HUES64 (cell line): ENCODE measurements at regions not wholly inside any gene's neighbourhood (a gene's known extent, or its start where the extent isn't known, plus 50 kb on each side); places are given as distances from the start of the nearest gene placed in this dataset.
"Not testable (repeated sequence)": the region's sequence is repeated elsewhere in the genome, so short reads cannot be mapped to it uniquely, and the experiment has no call there.

Experiments used
- H3K27ac ChIP-seq: 2 replicates; pipeline ENCODE4 v1.7.0; 2013; ENCODE audit warnings: low read depth, low read length, inconsistent platforms
- H3K27me3 ChIP-seq: 2 replicates; pipeline ENCODE4 v1.6.1; 2013; ENCODE audit warnings: mild to moderate bottlenecking, low read length; ENCODE audit not compliant: insufficient read depth
- H3K36me3 ChIP-seq: 2 replicates; pipeline ENCODE4 v1.6.1; 2013; ENCODE audit warnings: mild to moderate bottlenecking, low read length; ENCODE audit not compliant: insufficient read depth
- H3K4me1 ChIP-seq: 2 replicates; pipeline ENCODE4 v1.6.1; 2013; ENCODE audit warnings: mild to moderate bottlenecking, low read length, moderate library complexity; ENCODE audit not compliant: insufficient read depth
- H3K4me3 ChIP-seq: 2 replicates; pipeline ENCODE4 v1.5.1; 2013; ENCODE audit warnings: mild to moderate bottlenecking, low read length, moderate library complexity
- H3K9ac ChIP-seq: 2 replicates; pipeline ENCODE4 v1.6.1; 2013; ENCODE audit warnings: mild to moderate bottlenecking, low read depth, low read length
- H3K9me3 ChIP-seq: 2 replicates; pipeline ENCODE4 v1.6.1; 2013; ENCODE audit warnings: low read depth, low read length; ENCODE audit not compliant: insufficient read depth
- WGBS: fragments of 150-250, 120-280 bp; methylation state at CpG from one replicate; pipeline ENCODE4 v1.1.7; 2013; ENCODE audit warnings: missing lambda C conversion rate; 5-methylcytosine and 5-hydroxymethylcytosine counted together

DNA sequence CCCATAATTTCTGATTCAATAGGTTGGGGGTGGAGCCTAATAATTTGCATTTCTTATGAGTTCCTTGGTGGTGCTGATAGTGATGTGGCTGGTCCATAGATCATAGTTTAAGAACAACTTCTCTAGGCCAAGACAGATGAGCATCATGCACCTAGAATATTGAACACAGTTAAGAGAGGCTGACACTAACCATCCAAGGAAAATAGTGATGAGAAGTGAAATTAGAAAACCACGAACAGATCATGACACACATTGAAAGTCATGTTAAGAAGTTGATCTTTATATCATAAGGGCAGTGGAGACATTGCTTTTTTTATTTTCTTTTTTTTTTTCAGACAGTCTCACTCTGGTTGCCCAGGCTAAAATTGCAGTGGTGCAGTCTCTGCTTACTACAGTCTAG, 205.8 kb downstream of the UBE2NL start:
- H3K27ac ChIP-seq, H3K36me3 ChIP-seq, H3K4me1 ChIP-seq, H3K27me3 ChIP-seq, H3K9me3 ChIP-seq, H3K9ac ChIP-seq, H3K4me3 ChIP-seq: not testable (repeated sequence)
- no CpG with 5 or more reads among the region's 1 CpG for WGBS

DNA sequence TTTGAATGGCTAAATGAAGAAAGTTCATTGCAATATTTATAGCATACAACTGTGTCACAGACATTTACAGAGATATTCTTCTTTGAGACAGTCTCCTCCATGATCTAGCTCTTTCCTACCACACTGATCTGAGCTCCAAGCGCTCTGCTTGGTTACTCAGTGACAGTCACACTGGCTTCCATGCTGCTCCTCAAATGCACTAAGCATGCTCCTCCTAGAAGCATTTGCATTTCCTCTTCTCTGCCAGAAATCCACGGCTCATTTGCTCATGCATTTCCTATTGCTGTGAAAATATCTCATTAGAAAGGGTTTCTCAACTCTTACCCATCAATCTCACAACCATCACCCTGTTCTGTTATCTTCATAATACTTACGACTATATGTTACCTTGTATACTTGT, 208.2 kb downstream of the UBE2NL start:
- H3K9me3 ChIP-seq, H3K9ac ChIP-seq, H3K27me3 ChIP-seq, H3K27ac ChIP-seq, H3K4me3 ChIP-seq, H3K36me3 ChIP-seq, H3K4me1 ChIP-seq: not testable (repeated sequence)
- no CpG with 5 or more reads among the region's 3 CpGs for WGBS

DNA sequence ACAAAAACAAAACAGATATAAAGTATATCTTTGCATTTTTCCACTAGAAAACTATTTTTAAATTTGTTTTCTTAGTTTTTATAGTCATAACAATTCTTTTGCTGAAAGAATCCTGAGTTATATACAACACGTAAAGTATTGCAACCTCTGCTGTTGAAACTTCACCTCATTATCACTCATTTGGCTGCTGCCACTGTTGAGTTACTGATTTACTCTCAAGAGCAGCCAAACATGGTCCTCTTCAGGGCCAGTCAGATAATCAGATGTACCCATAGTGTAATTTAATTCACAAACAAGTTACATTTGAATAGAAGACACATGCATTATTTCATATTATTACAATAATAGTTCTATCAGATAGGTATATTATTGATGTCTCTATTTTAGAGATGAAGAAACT, 235.6 kb downstream of the UBE2NL start:
- not testable (repeated sequence) for H3K27ac ChIP-seq, H3K4me3 ChIP-seq, H3K9me3 ChIP-seq, H3K36me3 ChIP-seq, H3K4me1 ChIP-seq, H3K27me3 ChIP-seq, H3K9ac ChIP-seq
- WGBS = no CpG with 5 or more reads among the region's 1 CpG

DNA sequence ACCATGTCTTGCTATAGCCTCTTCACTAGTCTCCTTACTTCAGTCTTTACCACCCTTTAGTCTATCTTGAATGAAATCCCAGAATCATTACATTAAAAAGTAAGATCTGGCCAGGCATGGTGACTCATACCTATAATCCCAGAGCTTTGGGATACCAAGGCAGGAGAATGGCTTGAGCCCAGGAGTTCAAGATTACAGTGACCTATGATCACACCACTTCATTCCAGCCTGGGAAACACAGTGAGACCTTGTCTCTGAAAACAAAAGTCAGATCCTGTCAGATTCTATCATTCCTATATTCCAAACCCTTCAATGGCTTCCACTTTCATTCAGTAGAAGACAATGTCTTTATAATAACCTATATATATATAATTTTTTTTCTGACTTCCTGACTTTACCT, 237.7 kb downstream of the UBE2NL start:
- H3K9ac ChIP-seq, H3K4me3 ChIP-seq, H3K36me3 ChIP-seq, H3K4me1 ChIP-seq, H3K27ac ChIP-seq, H3K27me3 ChIP-seq, H3K9me3 ChIP-seq: not testable (repeated sequence)

DNA sequence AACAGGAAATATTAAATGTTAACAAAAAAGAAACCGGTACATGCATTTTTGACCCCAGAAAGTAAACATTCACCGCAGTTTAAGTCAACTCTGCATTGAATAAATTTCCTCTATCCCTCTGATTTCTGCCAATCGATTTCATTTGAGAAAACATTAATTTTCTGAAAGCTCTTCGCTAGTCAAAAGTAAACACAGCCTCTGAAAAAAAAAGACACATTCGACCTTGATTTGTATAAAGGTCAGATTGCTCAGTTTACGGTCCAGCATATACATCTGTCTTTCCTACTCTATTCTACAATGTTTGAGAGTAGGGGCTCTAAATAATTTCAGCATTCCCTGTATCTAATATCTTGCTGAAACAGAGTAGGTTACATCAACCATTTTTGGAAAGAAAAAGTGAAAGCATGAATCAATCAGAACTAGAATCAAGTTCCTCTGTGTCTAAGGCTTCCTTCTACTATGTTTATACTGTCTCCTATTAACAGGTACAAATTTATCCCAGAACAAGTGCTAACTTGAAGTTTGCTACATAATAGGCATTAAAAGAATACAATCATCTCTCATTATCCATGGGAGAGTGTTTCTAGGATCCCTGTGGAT, 243.8 kb downstream of the UBE2NL start:
- not testable (repeated sequence) for H3K4me1 ChIP-seq, H3K27ac ChIP-seq, H3K36me3 ChIP-seq, H3K9ac ChIP-seq, H3K27me3 ChIP-seq, H3K4me3 ChIP-seq, H3K9me3 ChIP-seq
- WGBS = no CpG with 5 or more reads among the region's 6 CpGs

DNA sequence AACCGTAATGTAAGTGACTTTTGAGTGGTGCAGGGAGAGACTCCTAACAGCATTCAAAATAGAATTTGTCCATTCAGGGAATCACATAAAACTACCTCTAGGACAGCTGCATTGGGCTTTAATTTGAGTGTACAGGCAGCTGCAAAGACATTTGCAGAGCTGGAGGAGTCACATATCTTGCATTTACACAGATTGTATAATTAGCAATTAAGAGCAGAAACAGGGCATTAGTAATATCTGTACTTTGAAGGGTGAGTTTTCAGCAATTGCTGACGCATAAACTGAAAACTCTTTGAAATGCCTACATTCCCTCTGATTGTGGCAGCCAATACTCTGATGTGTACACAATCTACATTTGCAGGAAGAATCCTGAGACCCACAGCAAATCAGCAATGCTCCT, 245.6 kb downstream of the UBE2NL start:
- H3K27me3 ChIP-seq, H3K9ac ChIP-seq, H3K9me3 ChIP-seq, H3K27ac ChIP-seq, H3K36me3 ChIP-seq, H3K4me3 ChIP-seq, H3K4me1 ChIP-seq: not testable (repeated sequence)
- WGBS = no CpG with 5 or more reads among the region's 2 CpGs

DNA sequence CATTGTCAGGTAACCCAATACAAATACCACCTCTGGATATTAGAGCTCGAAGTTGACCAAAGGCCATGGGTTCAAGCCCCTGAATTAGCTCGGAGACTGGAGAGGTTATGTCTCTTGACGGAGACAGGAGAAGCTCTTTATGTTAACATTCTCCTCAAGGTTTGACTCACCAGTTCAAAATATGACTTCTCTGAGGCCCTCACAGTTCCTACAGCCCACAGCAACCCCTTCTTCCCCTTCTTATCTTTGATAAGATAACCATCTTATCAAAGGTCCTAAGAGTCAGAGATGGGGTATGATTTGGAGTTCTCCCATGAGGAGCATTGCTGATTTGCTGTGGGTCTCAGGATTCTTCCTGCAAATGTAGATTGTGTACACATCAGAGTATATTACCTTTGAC, 246.6 kb downstream of the UBE2NL start:
- H3K36me3 ChIP-seq, H3K4me1 ChIP-seq, H3K9me3 ChIP-seq, H3K27me3 ChIP-seq, H3K4me3 ChIP-seq, H3K9ac ChIP-seq, H3K27ac ChIP-seq: not testable (repeated sequence)
- no CpG with 5 or more reads among the region's 3 CpGs for WGBS

DNA sequence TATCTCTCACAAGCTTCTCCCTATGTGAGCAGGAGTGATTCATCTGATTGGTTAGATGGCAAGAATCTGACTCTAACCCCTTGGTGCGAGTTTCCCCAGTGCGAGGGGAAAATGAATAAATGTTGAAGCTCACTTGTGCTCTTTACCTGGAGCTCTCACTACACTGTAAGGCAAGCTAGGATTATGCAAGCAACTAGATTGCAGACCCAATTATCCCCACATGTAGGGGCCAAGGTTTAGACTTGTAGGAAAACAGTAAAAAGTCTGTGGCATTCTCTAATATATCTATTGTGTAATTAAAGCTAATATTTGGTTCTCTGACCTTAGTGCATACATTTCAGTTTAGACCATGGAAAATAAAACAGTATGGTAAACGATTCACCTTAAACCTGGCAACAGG, 247.2 kb downstream of the UBE2NL start:
- not testable (repeated sequence) for H3K9ac ChIP-seq, H3K9me3 ChIP-seq, H3K27ac ChIP-seq, H3K4me3 ChIP-seq, H3K4me1 ChIP-seq, H3K36me3 ChIP-seq, H3K27me3 ChIP-seq
- WGBS = no CpG with 5 or more reads among the region's 3 CpGs

DNA sequence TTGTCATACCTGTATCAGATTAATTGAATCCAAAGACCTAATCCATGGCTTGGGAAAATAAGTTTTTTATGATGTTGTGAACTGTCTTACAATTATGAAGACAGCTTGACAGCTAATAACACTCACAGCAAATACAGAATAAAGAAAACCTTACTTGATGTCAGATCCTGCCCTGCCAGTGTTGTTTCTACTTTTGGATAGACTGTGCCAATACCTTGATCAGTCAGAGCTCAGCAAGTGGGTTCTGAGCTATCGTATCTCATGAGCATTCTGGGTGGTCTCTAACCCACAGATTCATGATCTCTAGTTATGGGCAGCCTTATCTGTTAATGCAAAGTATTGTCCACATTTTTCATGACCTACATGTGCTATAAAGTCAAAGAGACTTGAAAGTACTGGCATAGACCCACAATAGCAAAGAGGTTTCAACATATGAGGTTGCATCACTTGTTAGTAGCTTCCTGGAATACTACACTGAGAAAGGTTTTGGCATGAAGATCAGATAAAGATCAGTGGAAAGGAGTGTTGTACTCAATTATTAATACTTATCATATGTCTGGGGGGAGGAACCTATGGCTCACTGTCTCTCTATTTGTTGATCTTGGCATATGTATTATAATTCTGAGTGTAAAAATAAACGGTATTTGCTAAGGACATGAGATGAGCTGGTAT, 250.7 kb downstream of the UBE2NL start:
- H3K4me3 ChIP-seq, H3K4me1 ChIP-seq, H3K9ac ChIP-seq, H3K9me3 ChIP-seq, H3K36me3 ChIP-seq, H3K27ac ChIP-seq, H3K27me3 ChIP-seq: not testable (repeated sequence)
- WGBS = no CpG with 5 or more reads among the region's 2 CpGs

DNA sequence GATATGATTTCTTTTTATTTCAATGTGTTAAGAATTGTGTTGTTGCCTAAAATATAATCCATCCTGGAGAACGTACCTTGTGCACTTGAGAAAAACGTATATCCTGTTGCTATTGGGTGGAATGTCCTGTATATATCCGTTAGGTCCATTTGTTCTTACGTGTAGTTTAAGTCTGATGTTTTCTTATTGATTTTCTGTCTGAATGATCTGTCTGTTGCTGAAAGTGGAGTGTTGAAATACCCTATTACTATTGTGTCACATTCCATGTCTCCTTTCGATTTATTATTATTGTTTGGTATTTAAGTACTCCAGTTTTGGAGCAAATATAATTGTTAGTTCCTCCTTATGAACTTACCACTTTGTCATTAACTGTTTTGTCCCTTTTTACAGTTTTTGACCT, 270.6 kb downstream of the UBE2NL start:
- 83% methylated on average over 1 of the region's 5 CpGs for WGBS
- H3K4me3 ChIP-seq, H3K27ac ChIP-seq, H3K36me3 ChIP-seq, H3K9ac ChIP-seq, H3K27me3 ChIP-seq, H3K9me3 ChIP-seq, H3K4me1 ChIP-seq: not testable (repeated sequence)

DNA sequence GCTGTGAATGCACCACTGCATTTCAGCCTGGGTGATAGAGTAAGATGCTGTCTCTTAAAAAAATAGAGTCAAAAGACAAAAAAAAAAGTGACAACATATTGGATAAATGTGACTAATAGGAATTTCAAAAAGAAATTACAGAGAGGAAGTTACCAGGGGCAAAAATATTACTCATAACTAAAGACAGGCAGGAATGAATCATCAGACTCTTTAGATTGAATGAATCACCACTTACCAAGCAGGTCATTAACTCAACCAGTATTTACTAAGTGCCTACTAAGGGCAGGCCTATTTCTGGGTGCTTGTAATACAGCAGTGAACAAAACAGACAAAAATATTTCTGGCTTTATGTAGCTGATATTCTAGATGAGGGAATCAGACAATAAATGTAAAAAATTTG, 301.3 kb downstream of the UBE2NL start:
- not testable (repeated sequence) for H3K27ac ChIP-seq, H3K36me3 ChIP-seq, H3K4me1 ChIP-seq, H3K9me3 ChIP-seq, H3K27me3 ChIP-seq, H3K9ac ChIP-seq, H3K4me3 ChIP-seq

DNA sequence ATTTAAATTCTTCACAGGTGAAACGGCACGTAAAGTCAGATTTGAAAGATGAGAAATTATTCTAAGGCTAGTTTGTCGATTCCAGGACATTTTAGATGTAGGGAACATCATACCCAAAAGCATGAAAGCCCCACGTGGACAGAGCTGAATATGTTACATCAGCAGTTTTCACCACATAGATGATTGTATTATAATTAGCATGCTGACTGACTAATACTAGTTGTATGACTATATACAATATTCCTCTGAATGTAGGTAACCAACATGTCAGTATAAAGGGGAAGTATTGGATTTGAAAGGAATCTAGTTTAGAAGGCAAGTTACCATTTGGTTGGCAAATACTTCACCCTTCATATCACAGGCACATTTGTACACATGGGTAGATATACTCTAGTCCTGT, 304.6 kb downstream of the UBE2NL start:
- H3K9ac ChIP-seq, H3K4me1 ChIP-seq, H3K9me3 ChIP-seq, H3K4me3 ChIP-seq, H3K27ac ChIP-seq, H3K27me3 ChIP-seq, H3K36me3 ChIP-seq: not testable (repeated sequence)
- 80% methylated on average over 1 of the region's 4 CpGs for WGBS
